Mucosa of descending colon (tissue), 3 donors: ENCODE measurements at regions not wholly inside any gene's neighbourhood (a gene's known extent, or its start where the extent isn't known, plus 50 kb on each side); places are given as distances from the start of the nearest gene placed in this dataset.

Experiments used
- ATAC-seq: fragments of 200-7000 bp; cut with Tn5 transposase; one replicate; pipeline ENCODE4 v1.9.1; 2020; ENCODE audit warnings: mild to moderate bottlenecking, moderate library complexity
- DNase-seq, 3 donors: peaks; one replicate each; pipeline ENCODE4 v3.0.0-alpha.2; 2020
- H3K36me3 ChIP-seq: fragments of 200-600 bp; one replicate; pipeline ENCODE4 v1.8.0; 2021; ENCODE audit warnings: low read depth, mild to moderate bottlenecking
- H3K4me1 ChIP-seq: fragments of 200-600 bp; one replicate; pipeline ENCODE4 v1.8.0; 2021; ENCODE audit warnings: low read depth, mild to moderate bottlenecking
- H3K4me3 ChIP-seq: fragments of 200-600 bp; one replicate; pipeline ENCODE4 v1.8.0; 2021; ENCODE audit warnings: mild to moderate bottlenecking
- H3K9me3 ChIP-seq: fragments of 200-600 bp; one replicate; pipeline ENCODE4 v1.8.0; 2021; ENCODE audit warnings: mild to moderate bottlenecking
- CTCF ChIP-seq: fragments of 200-600 bp; IDR thresholded peaks from one replicate; pipeline ENCODE4 v1.8.0; 2022; ENCODE audit warnings: antibody characterized with exemption, mild to moderate bottlenecking
- intact Hi-C, 2 donors: fragments of 100-400 bp; cut with DNase I in 1 of 2; cut with micrococcal nuclease in 1 of 2; formaldehyde crosslinking; loops; one replicate each; pipeline versions ENCODE4 v1.11.0 to v1.11.1; 2022; cut with DNase I, micrococcal nuclease
- donor health status: DM: no; HTN: no; CAD: no; lungs with moderate emphysema.
- donor health status: DM: no; HTN: no; CAD: no.
- donor health status: DM: no; HTN: yes; CAD: no.

- intact Hi-C loops, result no loop called here
- Histone ChIP-seq H3K4me1 (peaks cover 17% of the 10 kb centered on the region), H3K4me3 (no peak overlapping the region), H3K9me3 (no peaks in the 10 kb centered on the region), H3K36me3 (no peaks in the 10 kb centered on the region)
- TF ChIP-seq CTCF, result no peak
- DNase-seq (no peak), ATAC-seq (no peak)
Measured at GRCh38 chr7:131111792-131112191, 215.9 kb upstream of the MKLN1 start.

- H3K4me3 ChIP-seq, result no peak overlapping the region
- no peaks in the 10 kb centered on the region for H3K36me3 ChIP-seq
- H3K9me3 ChIP-seq, result no peaks in the 10 kb centered on the region
- intact Hi-C loops, result no loop called here
- TF ChIP-seq CTCF, result no peak
- ATAC-seq (no peak), DNase-seq (no peak)
- H3K4me1 ChIP-seq, result peaks cover 17% of the 10 kb centered on the region
Measured at GRCh38 chr7:131112431-131112830, 215.2 kb upstream of the MKLN1 start.

GRCh38 chr7:131115340-131115739 lies 212.3 kb upstream of the MKLN1 start:
- H3K4me1 ChIP-seq, result peaks cover 7% of the 10 kb centered on the region
- no peaks in the 10 kb centered on the region for H3K9me3 ChIP-seq
- intact Hi-C loops, result no loop called here
- no peak for TF ChIP-seq CTCF
- ATAC-seq (no peak), DNase-seq (no peak)
- H3K36me3 ChIP-seq, result no peaks in the 10 kb centered on the region
- H3K4me3 ChIP-seq, result no peak overlapping the region

GRCh38 chr7:131117439-131117838 lies 210.2 kb upstream of the MKLN1 start:
- no peak overlapping the region for H3K4me3 ChIP-seq
- no peaks in the 10 kb centered on the region for H3K9me3 ChIP-seq
- DNase-seq, result no peak
- ATAC-seq, result no peak
- intact Hi-C loops, result no loop called here
- no peaks in the 10 kb centered on the region for H3K36me3 ChIP-seq
- TF ChIP-seq CTCF, result no peak
- H3K4me1 ChIP-seq, result no peaks in the 10 kb centered on the region

- no peak for TF ChIP-seq CTCF
- intact Hi-C loops, result no loop called here
- ATAC-seq (no peak), DNase-seq (no peak)
- Histone ChIP-seq H3K36me3 (no peaks in the 10 kb centered on the region), H3K4me3 (no peak overlapping the region), H3K9me3 (no peaks in the 10 kb centered on the region), H3K4me1 (no peaks in the 10 kb centered on the region)
Measured at GRCh38 chr7:131119381-131119780, 208.3 kb upstream of the MKLN1 start.

GRCh38 chr7:131122394-131122793 lies 205.3 kb upstream of the MKLN1 start:
- H3K4me1 ChIP-seq, result no peaks in the 10 kb centered on the region
- no peak for DNase-seq
- TF ChIP-seq CTCF, result no peak
- intact Hi-C loops, result no loop called here
- no peaks in the 10 kb centered on the region for H3K36me3 ChIP-seq
- ATAC-seq, result no peak
- no peak overlapping the region for H3K4me3 ChIP-seq
- no peaks in the 10 kb centered on the region for H3K9me3 ChIP-seq
